ENCODE measurements at regions not wholly inside any gene's neighbourhood (a gene's known extent, or its start where the extent isn't known, plus 50 kb on each side); places are given as distances from the start of the nearest gene placed in this dataset.
"Not testable (repeated sequence)": the region's sequence is repeated elsewhere in the genome, so short reads cannot be mapped to it uniquely, and the experiment has no call there.

GRCh38 chr13:38415233-38415632, 65.6 kb downstream of the UFM1 start:
- DNase-seq (ENCODE audit: low spot score): no peak

GRCh38 chr13:38417241-38417640, 67.6 kb downstream of the UFM1 start:
- DNase-seq (ENCODE audit: low spot score): no peak

- no peak for DNase-seq (ENCODE audit: low spot score)
Measured at GRCh38 chr13:38417727-38418126, 68.1 kb downstream of the UFM1 start.

- DNase-seq (ENCODE audit: low spot score): no peak
Measured at GRCh38 chr13:38418286-38418685, 68.6 kb downstream of the UFM1 start.

- no peak for DNase-seq (ENCODE audit: low spot score)
Measured at GRCh38 chr13:38419312-38419873, 69.7 kb downstream of the UFM1 start.

GRCh38 chr13:38421590-38422560, 72.2 kb downstream of the UFM1 start:
- no peak for DNase-seq (ENCODE audit: low spot score)

GRCh38 chr13:38429916-38430315, 80.3 kb downstream of the UFM1 start:
- DNase-seq (ENCODE audit: low spot score): no peak

GRCh38 chr13:38430796-38431195, 81.1 kb downstream of the UFM1 start:
- no peak for DNase-seq (ENCODE audit: low spot score)

- DNase-seq (ENCODE audit: low spot score): no peak
Measured at GRCh38 chr13:38440666-38441065, 91.0 kb downstream of the UFM1 start.

- no peak for DNase-seq (ENCODE audit: low spot score)
Measured at GRCh38 chr13:38444904-38445303, 95.3 kb downstream of the UFM1 start.

GRCh38 chr13:38452656-38453055, 103.0 kb downstream of the UFM1 start:
- DNase-seq (ENCODE audit: low spot score): no peak

GRCh38 chr13:38462605-38463004, 113.0 kb downstream of the UFM1 start:
- DNase-seq (ENCODE audit: low spot score): no peak

- DNase-seq (ENCODE audit: low spot score): no peak
Measured at GRCh38 chr13:38463048-38463447, 113.4 kb downstream of the UFM1 start.

GRCh38 chr13:38472411-38472810, 122.8 kb downstream of the UFM1 start:
- not testable (repeated sequence) for DNase-seq (ENCODE audit: low spot score)

GRCh38 chr13:38473305-38473704, 123.7 kb downstream of the UFM1 start:
- no peak for DNase-seq (ENCODE audit: low spot score)

GRCh38 chr13:38477676-38478075, 128.0 kb downstream of the UFM1 start:
- no peak for DNase-seq (ENCODE audit: low spot score)

GRCh38 chr13:38483623-38484022, 134.0 kb downstream of the UFM1 start:
- no peak for DNase-seq (ENCODE audit: low spot score)

- DNase-seq (ENCODE audit: low spot score): no peak
Measured at GRCh38 chr13:38490657-38491056, 141.0 kb downstream of the UFM1 start.

GRCh38 chr13:38494445-38494844, 144.8 kb downstream of the UFM1 start:
- DNase-seq (ENCODE audit: low spot score): no peak

GRCh38 chr13:38496917-38497316, 147.3 kb downstream of the UFM1 start:
- no peak for DNase-seq (ENCODE audit: low spot score)

GRCh38 chr13:38498271-38498670, 148.6 kb downstream of the UFM1 start:
- no peak for DNase-seq (ENCODE audit: low spot score)

GRCh38 chr13:38514575-38514974, 164.9 kb downstream of the UFM1 start:
- DNase-seq (ENCODE audit: low spot score): no peak

- no peak for DNase-seq (ENCODE audit: low spot score)
Measured at GRCh38 chr13:38518328-38518727, 168.5 kb upstream of the FREM2 start.

Data from CD4-positive, alpha-beta T cell treated with Interleukin-15 for 4 hours (primary cell).